SK-N-SH treated with all-trans-retinoic acid at 6 μM for 48 hours (cell line): ENCODE measurements at regions not wholly inside any gene's neighbourhood (a gene's known extent, or its start where the extent isn't known, plus 50 kb on each side); places are given as distances from the start of the nearest gene placed in this dataset.

Experiments used
- ATAC-seq: fragments of 200-7000 bp; cut with Tn5 transposase; 3 replicates; pipeline ENCODE4 v1.9.1; 2020; ENCODE audit warnings: mild to moderate bottlenecking, moderate library complexity
- ARNTL ChIP-seq: fragments of 450-650 bp; formaldehyde crosslinking; IDR thresholded peaks from 2 replicates; pipeline ENCODE4 v1.5.0; 2020; ENCODE audit warnings: low read depth, mild to moderate bottlenecking, moderate library complexity, borderline replicate concordance
- BACH2 ChIP-seq: fragments of 250-450 bp; sonication (Bioruptor Pico); IDR thresholded peaks from 2 replicates; pipeline ENCODE4 v1.9.0; 2021; ENCODE audit warnings: mild to moderate bottlenecking, borderline replicate concordance
- CREB5 ChIP-seq: fragments of 250-450 bp; sonication (Bioruptor Pico); IDR thresholded peaks from 2 replicates; pipeline ENCODE4 v1.5.1; 2020; ENCODE audit warnings: low read depth, mild to moderate bottlenecking, moderate library complexity
- CSDC2 ChIP-seq: fragments of 250-450 bp; sonication (Bioruptor Pico); IDR thresholded peaks from 2 replicates; pipeline ENCODE4 v1.5.0; 2020; ENCODE audit warnings: mild to moderate bottlenecking, moderate library complexity
- ESRRG ChIP-seq: fragments of 250-450 bp; sonication (Bioruptor Pico); IDR thresholded peaks from 2 replicates; pipeline ENCODE4 v1.6.1; 2021; ENCODE audit warnings: mild to moderate bottlenecking
- GLIS3 ChIP-seq: fragments of 250-450 bp; sonication (Bioruptor Pico); IDR thresholded peaks from 2 replicates; pipeline ENCODE4 v1.5.0; 2020; ENCODE audit warnings: mild to moderate bottlenecking, moderate library complexity
- ISL1 ChIP-seq: fragments of 250-450 bp; sonication (Bioruptor Pico); IDR thresholded peaks from 2 replicates; pipeline ENCODE4 v2.1.2; 2022; ENCODE audit warnings: mild to moderate bottlenecking, moderate library complexity
- OSR1 ChIP-seq: fragments of 250-450 bp; sonication (Bioruptor Pico); IDR thresholded peaks from 2 replicates; pipeline ENCODE4 v1.8.0; 2022; ENCODE audit warnings: moderate library complexity, mild to moderate bottlenecking, inconsistent platforms
- PATZ1 ChIP-seq: fragments of 250-450 bp; sonication (Bioruptor Pico); IDR thresholded peaks from 2 replicates; pipeline ENCODE4 v1.8.0; 2020; ENCODE audit warnings: mild to moderate bottlenecking, moderate library complexity, borderline replicate concordance
- POU6F1 ChIP-seq: fragments of 250-450 bp; sonication (Bioruptor Pico); IDR thresholded peaks from 2 replicates; pipeline ENCODE4 v1.8.0; 2021; ENCODE audit warnings: low read depth, mild to moderate bottlenecking, moderate library complexity, borderline replicate concordance
- PPARA ChIP-seq: fragments of 250-450 bp; sonication (Bioruptor Pico); IDR thresholded peaks from 2 replicates; pipeline ENCODE4 v1.5.0; 2020; ENCODE audit warnings: mild to moderate bottlenecking, borderline replicate concordance
- RARB ChIP-seq: fragments of 250-450 bp; sonication (Bioruptor Pico); IDR thresholded peaks from 2 replicates; pipeline ENCODE4 v1.8.0; 2021; ENCODE audit warnings: mild to moderate bottlenecking, moderate library complexity
- SNAI2 ChIP-seq: fragments of 250-450 bp; sonication (Bioruptor Pico); IDR thresholded peaks from 2 replicates; pipeline ENCODE4 v1.5.0; 2020; ENCODE audit warnings: mild to moderate bottlenecking, moderate library complexity
- TCF4 ChIP-seq: fragments of 250-450 bp; sonication (Bioruptor Pico); IDR thresholded peaks from 2 replicates; pipeline ENCODE4 v1.8.0; 2021; ENCODE audit warnings: mild to moderate bottlenecking, moderate library complexity, borderline replicate concordance
- TOX ChIP-seq: fragments of 250-450 bp; sonication (Bioruptor Pico); IDR thresholded peaks from 2 replicates; pipeline ENCODE4 v1.8.0; 2021; ENCODE audit warnings: mild to moderate bottlenecking, moderate library complexity, borderline replicate concordance
- ZC3H10 ChIP-seq: fragments of 250-450 bp; sonication (Bioruptor Pico); IDR thresholded peaks from 2 replicates; pipeline ENCODE4 v1.5.1; 2021; ENCODE audit warnings: mild to moderate bottlenecking, moderate library complexity
- ZFP30 ChIP-seq: fragments of 450-650 bp; formaldehyde crosslinking; IDR thresholded peaks from 2 replicates; pipeline ENCODE4 v1.5.0; 2022; ENCODE audit warnings: mild to moderate bottlenecking, moderate library complexity
- ZNF70 ChIP-seq: fragments of 450-650 bp; formaldehyde crosslinking; IDR thresholded peaks from 2 replicates; pipeline ENCODE4 v1.5.0; 2020; ENCODE audit warnings: mild to moderate bottlenecking, moderate library complexity
- ZNF8 ChIP-seq: fragments of 450-650 bp; formaldehyde crosslinking; IDR thresholded peaks from 2 replicates; pipeline ENCODE4 v1.5.0; 2020; ENCODE audit warnings: mild to moderate bottlenecking, moderate library complexity
- TF ChIP-seq, protein P1 (sequence below): fragments of 250-450 bp; sonication (Bioruptor Pico); IDR thresholded peaks from 2 replicates; pipeline ENCODE4 v1.5.1; 2021; ENCODE audit warnings: mild to moderate bottlenecking, moderate library complexity
- TF ChIP-seq, protein P2 (sequence below): fragments of 250-450 bp; sonication (Bioruptor Pico); IDR thresholded peaks from 2 replicates; pipeline ENCODE4 v1.5.0; 2020; ENCODE audit warnings: mild to moderate bottlenecking, moderate library complexity

DNA sequence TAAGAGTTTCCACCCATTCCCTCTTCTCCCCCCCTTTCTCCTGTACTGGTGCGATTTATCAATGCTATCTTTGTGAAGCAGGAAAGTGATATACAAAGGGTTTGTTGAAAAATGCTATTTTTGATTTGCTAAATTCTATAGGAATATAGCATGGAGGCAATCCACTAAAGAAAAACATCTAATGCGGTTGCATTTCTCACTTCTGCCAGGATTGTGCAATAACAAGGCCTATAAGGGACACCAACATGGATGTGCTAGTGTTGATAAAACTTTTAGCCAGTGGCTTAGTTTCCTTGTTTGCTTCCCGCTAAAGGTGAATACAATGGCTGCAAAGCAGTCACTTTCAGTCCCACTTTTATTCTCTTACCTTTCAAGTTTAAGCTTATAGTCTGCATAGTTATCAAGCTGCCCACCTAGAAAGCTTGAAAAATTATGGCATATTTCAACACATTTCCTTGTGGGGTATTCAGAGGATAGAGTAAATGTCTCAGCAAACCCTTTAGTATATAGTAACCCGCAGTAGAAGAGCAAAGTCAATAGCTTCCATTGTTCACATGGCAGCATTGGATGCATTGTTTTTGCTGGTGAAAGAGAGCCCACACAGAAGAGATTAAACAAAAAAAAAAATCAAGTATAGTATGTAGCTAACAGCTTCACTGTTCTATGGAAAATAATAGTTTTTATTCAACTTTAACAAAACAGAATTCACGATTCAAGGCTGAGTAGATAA, 674.6 kb upstream of the SEMA6A start:
- no peak for TF ChIP-seq TOX (CRISPR knock-in tag)
- TF ChIP-seq RARB, result no peak
- TF ChIP-seq BACH2, result no peak
- TF ChIP-seq TCF4, result no peak
- TF ChIP-seq ARNTL (CRISPR knock-in tag), result no peak
- no peak for TF ChIP-seq ZC3H10 (CRISPR knock-in tag)
- TF ChIP-seq OSR1, result no peak
- ATAC-seq, result no peak

DNA sequence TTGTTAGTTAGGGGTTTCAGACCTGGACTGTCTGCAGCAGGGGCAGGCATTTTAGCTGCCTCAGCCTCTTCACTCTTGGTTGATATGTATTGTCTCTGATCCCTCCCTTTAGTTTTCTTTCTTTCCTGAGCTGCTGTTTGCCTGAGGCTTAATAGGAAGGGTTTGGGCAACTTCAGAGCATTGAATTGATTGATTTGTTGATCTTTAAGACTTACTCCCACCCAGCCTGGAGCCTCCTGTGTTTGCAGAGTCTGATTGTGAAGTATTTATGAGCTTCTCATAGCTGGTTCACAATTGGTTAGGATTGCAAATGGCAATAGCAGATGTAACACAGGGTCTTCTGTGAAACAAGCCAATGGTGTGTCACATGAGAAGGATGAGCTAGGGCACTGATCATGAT, 671.8 kb upstream of the SEMA6A start:
- TF ChIP-seq SNAI2 (CRISPR knock-in tag), result no peak
- TF ChIP-seq TCF4, result no peak
- no peak for ATAC-seq

- ATAC-seq, result no peak
- no peak for TF ChIP-seq CREB5
- no peak for TF ChIP-seq ESRRG
- TF ChIP-seq TOX (CRISPR knock-in tag), result no peak
- no peak for TF ChIP-seq ZNF70
- no peak for TF ChIP-seq CSDC2
- TF ChIP-seq, protein P1, sequence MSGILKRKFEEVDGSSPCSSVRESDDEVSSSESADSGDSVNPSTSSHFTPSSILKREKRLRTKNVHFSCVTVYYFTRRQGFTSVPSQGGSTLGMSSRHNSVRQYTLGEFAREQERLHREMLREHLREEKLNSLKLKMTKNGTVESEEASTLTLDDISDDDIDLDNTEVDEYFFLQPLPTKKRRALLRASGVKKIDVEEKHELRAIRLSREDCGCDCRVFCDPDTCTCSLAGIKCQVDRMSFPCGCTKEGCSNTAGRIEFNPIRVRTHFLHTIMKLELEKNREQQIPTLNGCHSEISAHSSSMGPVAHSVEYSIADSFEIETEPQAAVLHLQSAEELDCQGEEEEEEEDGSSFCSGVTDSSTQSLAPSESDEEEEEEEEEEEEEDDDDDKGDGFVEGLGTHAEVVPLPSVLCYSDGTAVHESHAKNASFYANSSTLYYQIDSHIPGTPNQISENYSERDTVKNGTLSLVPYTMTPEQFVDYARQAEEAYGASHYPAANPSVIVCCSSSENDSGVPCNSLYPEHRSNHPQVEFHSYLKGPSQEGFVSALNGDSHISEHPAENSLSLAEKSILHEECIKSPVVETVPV (CRISPR knock-in tag), result no peak
- TF ChIP-seq, all 23 proteins: peak for 0
Measured at GRCh38 chr5:117245130-117245529, 670.5 kb upstream of the SEMA6A start.

DNA sequence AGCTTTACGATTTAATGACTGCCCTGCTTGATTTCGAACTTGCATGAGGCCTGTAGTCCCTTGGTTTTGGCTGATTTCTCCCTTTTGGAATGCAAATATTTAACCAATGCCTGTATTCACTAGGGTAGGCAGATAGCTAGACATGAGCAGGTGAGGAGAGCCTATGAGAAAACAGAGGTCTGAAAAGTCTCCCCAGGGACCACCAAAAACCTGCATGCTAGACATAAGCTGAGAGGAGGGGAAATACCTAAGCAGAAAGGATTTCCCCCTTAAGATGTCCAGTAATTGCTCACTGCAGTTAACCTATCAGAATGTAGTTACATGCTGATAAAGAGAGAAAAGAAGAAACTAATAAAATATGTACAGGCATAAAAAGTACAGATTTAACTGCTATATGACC, 667.4 kb upstream of the SEMA6A start:
- ATAC-seq, result no peak
- TF ChIP-seq POU6F1 (CRISPR knock-in tag), result no peak
- TF ChIP-seq TCF4, result no peak
- no peak for TF ChIP-seq TOX (CRISPR knock-in tag)
- no peak for TF ChIP-seq PPARA (CRISPR knock-in tag)
- no peak for TF ChIP-seq GLIS3 (CRISPR knock-in tag)
- no peak for TF ChIP-seq CSDC2
- TF ChIP-seq ESRRG, result no peak
- no peak for TF ChIP-seq ISL1 (CRISPR knock-in tag)
- TF ChIP-seq ARNTL (CRISPR knock-in tag), result no peak
- TF ChIP-seq ZNF8 (CRISPR knock-in tag), result no peak
- no peak for TF ChIP-seq PATZ1 (CRISPR knock-in tag)
- TF ChIP-seq RARB, result no peak
- no peak for TF ChIP-seq ZFP30
- TF ChIP-seq, protein P2, sequence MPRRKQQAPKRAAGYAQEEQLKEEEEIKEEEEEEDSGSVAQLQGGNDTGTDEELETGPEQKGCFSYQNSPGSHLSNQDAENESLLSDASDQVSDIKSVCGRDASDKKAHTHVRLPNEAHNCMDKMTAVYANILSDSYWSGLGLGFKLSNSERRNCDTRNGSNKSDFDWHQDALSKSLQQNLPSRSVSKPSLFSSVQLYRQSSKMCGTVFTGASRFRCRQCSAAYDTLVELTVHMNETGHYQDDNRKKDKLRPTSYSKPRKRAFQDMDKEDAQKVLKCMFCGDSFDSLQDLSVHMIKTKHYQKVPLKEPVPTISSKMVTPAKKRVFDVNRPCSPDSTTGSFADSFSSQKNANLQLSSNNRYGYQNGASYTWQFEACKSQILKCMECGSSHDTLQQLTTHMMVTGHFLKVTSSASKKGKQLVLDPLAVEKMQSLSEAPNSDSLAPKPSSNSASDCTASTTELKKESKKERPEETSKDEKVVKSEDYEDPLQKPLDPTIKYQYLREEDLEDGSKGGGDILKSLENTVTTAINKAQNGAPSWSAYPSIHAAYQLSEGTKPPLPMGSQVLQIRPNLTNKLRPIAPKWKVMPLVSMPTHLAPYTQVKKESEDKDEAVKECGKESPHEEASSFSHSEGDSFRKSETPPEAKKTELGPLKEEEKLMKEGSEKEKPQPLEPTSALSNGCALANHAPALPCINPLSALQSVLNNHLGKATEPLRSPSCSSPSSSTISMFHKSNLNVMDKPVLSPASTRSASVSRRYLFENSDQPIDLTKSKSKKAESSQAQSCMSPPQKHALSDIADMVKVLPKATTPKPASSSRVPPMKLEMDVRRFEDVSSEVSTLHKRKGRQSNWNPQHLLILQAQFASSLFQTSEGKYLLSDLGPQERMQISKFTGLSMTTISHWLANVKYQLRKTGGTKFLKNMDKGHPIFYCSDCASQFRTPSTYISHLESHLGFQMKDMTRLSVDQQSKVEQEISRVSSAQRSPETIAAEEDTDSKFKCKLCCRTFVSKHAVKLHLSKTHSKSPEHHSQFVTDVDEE, result no peak
- no peak for TF ChIP-seq ZC3H10 (CRISPR knock-in tag)
